Prostate gland (tissue), 2 donors: ENCODE measurements at regions not wholly inside any gene's neighbourhood (a gene's known extent, or its start where the extent isn't known, plus 50 kb on each side); places are given as distances from the start of the nearest gene placed in this dataset.

Source experiments
- DNase-seq: peaks from one replicate; pipeline ENCODE4 v3.0.0-alpha.2; 2019; ENCODE audit warnings: low spot score
- H3K27ac ChIP-seq, 2 donors: fragments of 200-600 bp; sonication (generic); 2 replicates each; pipeline ENCODE4 v1.5.1; 2017 to 2019
- H3K27me3 ChIP-seq: fragments of 200-600 bp; sonication (generic); replicated peaks from 2 replicates; pipeline ENCODE4 v1.5.1; 2019; ENCODE audit not compliant: insufficient read depth
- H3K36me3 ChIP-seq, 2 donors: fragments of 200-600 bp; sonication (generic); 1 replicate in 1 of 2; 2 replicates in 1 of 2; pipeline versions ENCODE4 v1.5.1 to v1.8.1; 2017 to 2019
- H3K4me1 ChIP-seq: fragments of 200-600 bp; sonication (generic); replicated peaks from 2 replicates; pipeline ENCODE4 v1.5.1; 2019
- H3K4me3 ChIP-seq, 2 donors: fragments of 200-600 bp; sonication (generic); 2 replicates each; pipeline ENCODE4 v1.5.1; 2017 to 2019
- H3K9me3 ChIP-seq: fragments of 200-600 bp; sonication (generic); 2 replicates; pipeline ENCODE4 v1.5.1; 2017
- CTCF ChIP-seq, 4 experiments: fragments of 200-600 bp in 2 of 4; fragments of 450-650 bp in 2 of 4; sonication (generic) in 2 of 4; IDR thresholded peaks; 1 replicate in 3 of 4; 2 replicates in 1 of 4; pipeline ENCODE4 v1.5.1; 2016 to 2019; ENCODE audit warnings: antibody characterized with exemption in 4 of 4, mild to moderate bottlenecking in 2 of 4, moderate library complexity in 2 of 4
- POLR2A ChIP-seq: fragments of 450-650 bp; IDR thresholded peaks from one replicate; pipeline ENCODE4 v1.6.1; 2016; ENCODE audit warnings: antibody characterized with exemption, mild to moderate bottlenecking
- POLR2AphosphoS5 ChIP-seq: sonication (generic); formaldehyde crosslinking; IDR thresholded peaks from one replicate; pipeline ENCODE4 v1.6.1; 2017; ENCODE audit warnings: antibody characterized with exemption
- WGBS: methylation state at CpG from one replicate; pipeline ENCODE4 v1.1.5; 2018; 5-methylcytosine and 5-hydroxymethylcytosine counted together
- intact Hi-C: fragments of 100-400 bp; cut with DNase I; formaldehyde crosslinking; loops from one replicate; pipeline ENCODE4 v1.14.2; 2022

GRCh38 chrX:16431266-16431665 lies 218.7 kb upstream of the S100G start:
- H3K36me3 ChIP-seq: no peaks in the 10 kb centered on the region
- TF ChIP-seq POLR2AphosphoS5: no peak
- TF ChIP-seq CTCF (IDR thresholded peaks at IDR 0.05): no peak
- no peak for TF ChIP-seq POLR2A
- no peaks in the 10 kb centered on the region for H3K4me1 ChIP-seq
- WGBS: 95% methylated on average over 1 of the region's 1 CpG
- no peak overlapping the region for H3K27ac ChIP-seq
- no peaks in the 10 kb centered on the region for H3K27me3 ChIP-seq
- H3K4me3 ChIP-seq: no peak overlapping the region
- no peak for DNase-seq
- H3K9me3 ChIP-seq: no peaks in the 10 kb centered on the region
- intact Hi-C loops: loop anchor here (10.0 kb wide), 1 partner anchor 244 kb away; no protein-coding TSS in a partner anchor

GRCh38 chrX:16433021-16433420 lies 216.9 kb upstream of the S100G start:
- H3K4me1 ChIP-seq: no peaks in the 10 kb centered on the region
- intact Hi-C loops: loop anchor here (10.0 kb wide), 1 partner anchor 242 kb away; no protein-coding TSS in a partner anchor
- no peak overlapping the region for H3K27ac ChIP-seq
- no peaks in the 10 kb centered on the region for H3K36me3 ChIP-seq
- H3K9me3 ChIP-seq: no peaks in the 10 kb centered on the region
- no peak for TF ChIP-seq POLR2A
- no peak for TF ChIP-seq CTCF (IDR thresholded peaks at IDR 0.05)
- TF ChIP-seq POLR2AphosphoS5: no peak
- no peak for DNase-seq
- no peak overlapping the region for H3K4me3 ChIP-seq
- no peaks in the 10 kb centered on the region for H3K27me3 ChIP-seq
- 65% methylated on average over 3 of the region's 3 CpGs for WGBS

- DNase-seq: no peak
- intact Hi-C loops: loop anchor here (10.0 kb wide), 1 partner anchor 239 kb away; no protein-coding TSS in a partner anchor
- no peaks in the 10 kb centered on the region for H3K4me1 ChIP-seq
- TF ChIP-seq POLR2AphosphoS5: no peak
- no peak for TF ChIP-seq POLR2A
- TF ChIP-seq CTCF (IDR thresholded peaks at IDR 0.05): no peak
- WGBS: 98% methylated on average over 2 of the region's 2 CpGs
- no peak overlapping the region for H3K27ac ChIP-seq
- H3K9me3 ChIP-seq: no peaks in the 10 kb centered on the region
- H3K4me3 ChIP-seq: no peak overlapping the region
- H3K27me3 ChIP-seq: no peaks in the 10 kb centered on the region
- H3K36me3 ChIP-seq: no peaks in the 10 kb centered on the region
Measured at GRCh38 chrX:16435399-16435986, 214.5 kb upstream of the S100G start.

- intact Hi-C loops: loop anchor here (10.0 kb wide), 1 partner anchor 238 kb away; no protein-coding TSS in a partner anchor
- Histone ChIP-seq H3K27me3 (no peaks in the 10 kb centered on the region), H3K4me3 (no peak overlapping the region), H3K27ac (no peak overlapping the region), H3K9me3 (no peaks in the 10 kb centered on the region), H3K4me1 (no peaks in the 10 kb centered on the region), H3K36me3 (no peaks in the 10 kb centered on the region)
- 27% methylated on average over 12 of the region's 12 CpGs for WGBS
- peak; percentile 40 for DNase-seq
- TF ChIP-seq POLR2AphosphoS5 (no peak), CTCF (IDR thresholded peaks at IDR 0.05) (peak in 3 of 4 experiments; percentile 22 to 46 (median 43))
Measured at GRCh38 chrX:16436348-16437188, 213.4 kb upstream of the S100G start.
